ENCODE measurements at regions not wholly inside any gene's neighbourhood (a gene's known extent, or its start where the extent isn't known, plus 50 kb on each side); places are given as distances from the start of the nearest gene placed in this dataset.
"Not testable (repeated sequence)": the region's sequence is repeated elsewhere in the genome, so short reads cannot be mapped to it uniquely, and the experiment has no call there.

- H3K27me3 ChIP-seq (ENCODE audit: insufficient read depth, low read length), result no peaks in the 10 kb centered on the region
- no peaks in the 10 kb centered on the region for H3K36me3 ChIP-seq (ENCODE audit: insufficient read depth, low read depth, low read length)
- no peak overlapping the region for H3K4me3 ChIP-seq (ENCODE audit: low read length)
- H3K27ac ChIP-seq (ENCODE audit: low read length), result no peak overlapping the region
- H3K9me3 ChIP-seq (ENCODE audit: insufficient read depth, low read depth, low read length), result no peaks in the 10 kb centered on the region
- H3K9ac ChIP-seq (ENCODE audit: low read depth, low read length), result no peak overlapping the region
- peaks cover 5% of the 10 kb centered on the region; the same call in 1 of the 2 replicates for H3K4me1 ChIP-seq (ENCODE audit: insufficient read depth, low read length)
Measured at GRCh38 chr6:154619146-154619545, 108.7 kb upstream of the CNKSR3 start.

- H3K27ac ChIP-seq (ENCODE audit: low read length), result no peak overlapping the region
- H3K4me1 ChIP-seq (ENCODE audit: insufficient read depth, low read length), result peaks cover 5% of the 10 kb centered on the region; the same call in 1 of the 2 replicates
- no peaks in the 10 kb centered on the region for H3K36me3 ChIP-seq (ENCODE audit: insufficient read depth, low read depth, low read length)
- no peak overlapping the region for H3K4me3 ChIP-seq (ENCODE audit: low read length)
- no peaks in the 10 kb centered on the region for H3K27me3 ChIP-seq (ENCODE audit: insufficient read depth, low read length)
- H3K9me3 ChIP-seq (ENCODE audit: insufficient read depth, low read depth, low read length), result no peaks in the 10 kb centered on the region
- no peak overlapping the region for H3K9ac ChIP-seq (ENCODE audit: low read depth, low read length)
Measured at GRCh38 chr6:154621686-154622085, 111.2 kb upstream of the CNKSR3 start.

DNA sequence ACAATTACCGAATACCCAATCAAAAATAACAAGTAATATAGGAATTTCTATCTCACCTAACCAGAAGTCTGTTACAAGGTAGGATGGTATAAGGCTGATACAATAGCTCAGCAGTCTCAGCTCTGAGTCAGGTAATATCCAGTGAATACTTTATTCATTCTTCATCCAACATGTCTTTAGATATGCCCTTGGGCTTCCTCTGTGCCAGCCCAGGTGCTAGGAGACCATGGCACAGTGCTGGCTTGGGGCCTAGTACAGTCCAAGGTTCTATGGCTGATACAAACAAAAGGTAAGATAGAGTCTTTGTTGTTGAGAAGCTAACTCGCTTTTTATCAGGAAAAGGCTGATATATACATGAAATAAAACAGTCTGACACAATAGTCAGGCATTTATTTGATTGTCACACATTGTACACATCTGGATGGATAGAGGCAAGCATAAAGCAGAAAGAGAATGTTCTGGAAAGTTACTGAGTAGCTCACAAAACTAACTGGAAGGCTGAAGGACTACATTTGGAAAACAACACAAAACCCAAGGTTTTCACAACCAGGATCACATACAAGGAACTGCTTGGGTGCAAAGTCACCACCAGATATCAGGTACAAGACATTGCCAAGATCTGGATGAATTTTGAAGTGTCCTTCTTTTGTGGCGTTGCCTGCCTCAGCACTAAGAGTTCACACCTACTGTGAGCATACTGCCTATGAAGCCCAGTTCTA is 110.4 kb upstream of the SCAF8 start:
- Histone ChIP-seq H3K4me3 (ENCODE audit: low read length) (no peak overlapping the region), H3K27ac (ENCODE audit: low read length) (no peak overlapping the region), H3K4me1 (ENCODE audit: insufficient read depth, low read length) (peaks cover 5% of the 10 kb centered on the region; the same call in 1 of the 2 replicates), H3K9ac (ENCODE audit: low read depth, low read length) (no peak overlapping the region), H3K9me3 (ENCODE audit: insufficient read depth, low read depth, low read length) (no peaks in the 10 kb centered on the region), H3K27me3 (ENCODE audit: insufficient read depth, low read length) (no peaks in the 10 kb centered on the region), H3K36me3 (ENCODE audit: insufficient read depth, low read depth, low read length) (no peaks in the 10 kb centered on the region)

DNA sequence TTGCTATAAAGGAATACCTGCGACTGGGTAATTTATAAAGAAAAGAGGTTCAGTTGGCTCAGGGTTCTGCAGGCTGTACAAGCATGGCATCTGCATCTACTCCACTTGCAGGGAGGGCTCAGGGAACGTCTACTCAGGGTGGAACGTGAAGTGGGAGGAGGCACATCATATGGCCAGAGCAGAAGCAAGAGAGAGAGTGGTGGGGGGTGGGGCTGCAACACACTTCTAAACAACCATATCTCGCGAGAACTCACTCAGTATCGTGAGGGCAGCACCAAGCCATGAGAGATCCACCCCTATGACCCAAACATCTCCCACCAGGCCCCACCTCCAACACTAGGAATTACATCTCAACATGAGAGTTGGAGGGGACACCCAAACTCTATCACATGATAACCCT is 109.8 kb upstream of the SCAF8 start:
- Histone ChIP-seq H3K9ac (ENCODE audit: low read depth, low read length) (no peak overlapping the region), H3K27ac (ENCODE audit: low read length) (no peak overlapping the region), H3K9me3 (ENCODE audit: insufficient read depth, low read depth, low read length) (no peaks in the 10 kb centered on the region), H3K4me1 (ENCODE audit: insufficient read depth, low read length) (peaks cover 5% of the 10 kb centered on the region; the same call in 1 of the 2 replicates), H3K36me3 (ENCODE audit: insufficient read depth, low read depth, low read length) (no peaks in the 10 kb centered on the region), H3K27me3 (ENCODE audit: insufficient read depth, low read length) (no peaks in the 10 kb centered on the region), H3K4me3 (ENCODE audit: low read length) (no peak overlapping the region)

DNA sequence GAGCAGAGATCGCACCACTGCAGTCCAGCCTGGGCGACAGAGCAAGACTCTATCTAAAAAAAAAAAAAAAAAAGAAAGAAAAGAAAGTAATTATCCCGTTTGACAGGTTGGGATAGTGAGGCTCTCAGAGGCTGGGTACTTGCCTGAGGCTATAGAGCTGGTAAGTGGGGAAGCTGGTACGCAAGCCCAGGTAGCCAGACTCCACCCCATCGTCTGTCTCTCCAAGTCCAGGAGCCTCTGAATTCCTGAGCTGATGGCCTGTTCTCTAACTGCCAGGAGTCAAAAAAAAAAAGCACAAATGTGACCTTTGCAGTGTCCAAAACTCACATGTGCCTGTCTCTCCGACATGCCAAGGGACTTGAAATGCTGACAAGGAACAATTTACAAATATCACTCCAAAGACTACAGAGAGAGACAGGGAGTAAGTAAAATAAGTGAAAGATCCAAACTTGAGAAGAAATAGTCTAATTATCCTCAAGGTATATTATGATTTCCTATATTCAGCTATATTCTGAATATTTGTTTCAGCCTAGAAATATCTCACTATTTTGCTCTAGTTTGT is 109.1 kb upstream of the SCAF8 start:
- no peaks in the 10 kb centered on the region for H3K9me3 ChIP-seq (ENCODE audit: insufficient read depth, low read depth, low read length)
- no peak overlapping the region for H3K9ac ChIP-seq (ENCODE audit: low read depth, low read length)
- H3K36me3 ChIP-seq (ENCODE audit: insufficient read depth, low read depth, low read length), result no peaks in the 10 kb centered on the region
- H3K27me3 ChIP-seq (ENCODE audit: insufficient read depth, low read length), result no peaks in the 10 kb centered on the region
- peaks cover 5% of the 10 kb centered on the region; the same call in 1 of the 2 replicates for H3K4me1 ChIP-seq (ENCODE audit: insufficient read depth, low read length)
- no peak overlapping the region for H3K4me3 ChIP-seq (ENCODE audit: low read length)
- H3K27ac ChIP-seq (ENCODE audit: low read length), result no peak overlapping the region

DNA sequence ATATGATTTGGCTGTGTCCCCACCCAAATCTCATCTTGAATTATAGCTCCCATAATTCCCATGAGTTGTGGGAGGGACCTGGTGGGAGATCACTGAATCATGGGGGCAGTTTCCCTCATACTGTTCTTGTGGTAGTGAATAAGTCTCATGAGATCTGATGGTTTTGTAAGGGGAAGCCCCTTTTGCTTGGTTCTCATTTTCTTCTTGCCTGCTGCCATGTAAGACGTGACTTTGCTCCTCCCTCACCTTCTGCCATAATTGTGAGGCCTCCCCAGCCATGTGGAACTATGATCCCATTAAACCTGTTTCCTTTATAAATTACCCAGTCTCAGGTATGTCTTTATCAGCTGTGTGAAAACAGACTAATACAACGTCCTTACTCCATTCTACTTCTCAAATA is 108.5 kb upstream of the SCAF8 start:
- H3K4me1 ChIP-seq (ENCODE audit: insufficient read depth, low read length); H3K9ac ChIP-seq (ENCODE audit: low read depth, low read length); H3K4me3 ChIP-seq (ENCODE audit: low read length); H3K27ac ChIP-seq (ENCODE audit: low read length); H3K36me3 ChIP-seq (ENCODE audit: insufficient read depth, low read depth, low read length); H3K27me3 ChIP-seq (ENCODE audit: insufficient read depth, low read length); H3K9me3 ChIP-seq (ENCODE audit: insufficient read depth, low read depth, low read length): not testable (repeated sequence)

DNA sequence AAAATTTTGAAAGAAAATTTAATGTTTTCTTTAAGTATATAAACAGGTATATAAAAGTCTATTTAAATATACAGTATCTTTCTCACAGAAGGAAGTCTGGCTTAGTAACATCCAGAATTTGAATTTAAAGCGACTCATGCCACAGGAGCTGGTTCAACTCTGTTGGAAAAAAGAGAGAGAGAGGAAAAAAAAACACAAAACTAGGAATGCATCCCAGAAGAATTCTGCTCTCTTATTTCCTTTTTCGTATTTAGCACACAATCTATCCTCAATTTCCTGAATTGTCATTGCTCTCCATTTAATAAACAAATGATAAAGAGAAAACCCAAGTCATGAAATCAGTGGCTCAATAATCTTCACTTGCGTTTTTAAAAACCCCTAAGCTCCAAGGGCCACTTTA is 107.5 kb upstream of the SCAF8 start:
- Histone ChIP-seq H3K4me3 (ENCODE audit: low read length) (no peak overlapping the region), H3K9ac (ENCODE audit: low read depth, low read length) (no peak overlapping the region), H3K4me1 (ENCODE audit: insufficient read depth, low read length) (no peaks in the 10 kb centered on the region), H3K27ac (ENCODE audit: low read length) (no peak overlapping the region), H3K27me3 (ENCODE audit: insufficient read depth, low read length) (no peaks in the 10 kb centered on the region), H3K36me3 (ENCODE audit: insufficient read depth, low read depth, low read length) (no peaks in the 10 kb centered on the region), H3K9me3 (ENCODE audit: insufficient read depth, low read depth, low read length) (no peaks in the 10 kb centered on the region)

- H3K9ac ChIP-seq (ENCODE audit: low read depth, low read length), result no peak overlapping the region
- H3K27me3 ChIP-seq (ENCODE audit: insufficient read depth, low read length), result no peaks in the 10 kb centered on the region
- H3K4me1 ChIP-seq (ENCODE audit: insufficient read depth, low read length), result no peaks in the 10 kb centered on the region
- H3K27ac ChIP-seq (ENCODE audit: low read length), result no peak overlapping the region
- no peaks in the 10 kb centered on the region for H3K36me3 ChIP-seq (ENCODE audit: insufficient read depth, low read depth, low read length)
- no peak overlapping the region for H3K4me3 ChIP-seq (ENCODE audit: low read length)
- no peaks in the 10 kb centered on the region for H3K9me3 ChIP-seq (ENCODE audit: insufficient read depth, low read depth, low read length)
Measured at GRCh38 chr6:154629127-154629526, 104.1 kb upstream of the SCAF8 start.

DNA sequence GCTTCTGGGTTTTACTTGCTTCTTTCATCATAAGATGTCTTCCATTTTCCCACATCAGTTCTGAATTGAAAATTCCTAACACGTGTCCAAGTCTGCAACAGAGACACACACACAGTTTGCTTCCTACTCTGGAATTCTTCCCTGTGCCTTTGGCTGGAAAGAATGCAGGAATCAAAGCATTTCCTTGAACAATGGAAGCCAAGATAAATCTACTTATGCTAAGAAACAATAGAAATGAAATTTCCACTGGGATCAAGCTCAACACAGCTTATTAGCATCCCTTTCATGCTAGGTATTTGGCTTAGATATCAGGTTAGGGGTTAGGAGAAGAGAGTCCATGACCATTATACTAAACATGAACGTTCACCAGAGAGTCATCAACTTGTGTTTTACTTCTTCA is 101.1 kb upstream of the SCAF8 start:
- Histone ChIP-seq H3K27me3 (ENCODE audit: insufficient read depth, low read length) (no peaks in the 10 kb centered on the region), H3K4me3 (ENCODE audit: low read length) (no peak overlapping the region), H3K9ac (ENCODE audit: low read depth, low read length) (no peak overlapping the region), H3K36me3 (ENCODE audit: insufficient read depth, low read depth, low read length) (no peaks in the 10 kb centered on the region), H3K27ac (ENCODE audit: low read length) (no peak overlapping the region), H3K4me1 (ENCODE audit: insufficient read depth, low read length) (no peaks in the 10 kb centered on the region), H3K9me3 (ENCODE audit: insufficient read depth, low read depth, low read length) (no peaks in the 10 kb centered on the region)

DNA sequence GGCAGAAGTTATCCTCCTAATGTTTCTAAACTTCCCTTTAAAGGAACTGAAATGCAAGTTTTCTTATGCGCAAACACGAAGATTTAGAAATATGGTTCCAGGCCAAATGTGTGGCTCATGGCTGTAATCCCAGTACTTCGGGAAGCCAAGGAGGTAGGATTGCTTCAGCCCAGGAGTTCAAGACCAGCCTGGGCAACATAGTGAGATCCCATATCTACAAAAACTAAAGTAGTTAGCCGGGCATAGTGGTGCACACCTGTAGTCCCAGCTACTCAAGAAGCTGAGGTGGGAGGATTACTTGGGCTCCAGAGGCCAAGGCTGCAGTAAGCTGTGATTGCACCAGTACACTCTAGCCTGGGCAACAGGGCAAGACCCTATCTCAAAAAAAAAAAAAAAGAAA is 95.8 kb upstream of the SCAF8 start:
- Histone ChIP-seq H3K9ac (ENCODE audit: low read depth, low read length) (no peak overlapping the region), H3K4me3 (ENCODE audit: low read length) (no peak overlapping the region), H3K27me3 (ENCODE audit: insufficient read depth, low read length) (no peaks in the 10 kb centered on the region), H3K36me3 (ENCODE audit: insufficient read depth, low read depth, low read length) (no peaks in the 10 kb centered on the region), H3K27ac (ENCODE audit: low read length) (no peak overlapping the region), H3K9me3 (ENCODE audit: insufficient read depth, low read depth, low read length) (no peaks in the 10 kb centered on the region), H3K4me1 (ENCODE audit: insufficient read depth, low read length) (no peaks in the 10 kb centered on the region)

GRCh38 chr6:154638369-154638768 is 94.8 kb upstream of the SCAF8 start:
- Histone ChIP-seq H3K27me3 (ENCODE audit: insufficient read depth, low read length) (no peaks in the 10 kb centered on the region), H3K4me3 (ENCODE audit: low read length) (no peak overlapping the region), H3K27ac (ENCODE audit: low read length) (no peak overlapping the region), H3K9ac (ENCODE audit: low read depth, low read length) (no peak overlapping the region), H3K4me1 (ENCODE audit: insufficient read depth, low read length) (no peaks in the 10 kb centered on the region), H3K36me3 (ENCODE audit: insufficient read depth, low read depth, low read length) (no peaks in the 10 kb centered on the region), H3K9me3 (ENCODE audit: insufficient read depth, low read depth, low read length) (no peaks in the 10 kb centered on the region)

DNA sequence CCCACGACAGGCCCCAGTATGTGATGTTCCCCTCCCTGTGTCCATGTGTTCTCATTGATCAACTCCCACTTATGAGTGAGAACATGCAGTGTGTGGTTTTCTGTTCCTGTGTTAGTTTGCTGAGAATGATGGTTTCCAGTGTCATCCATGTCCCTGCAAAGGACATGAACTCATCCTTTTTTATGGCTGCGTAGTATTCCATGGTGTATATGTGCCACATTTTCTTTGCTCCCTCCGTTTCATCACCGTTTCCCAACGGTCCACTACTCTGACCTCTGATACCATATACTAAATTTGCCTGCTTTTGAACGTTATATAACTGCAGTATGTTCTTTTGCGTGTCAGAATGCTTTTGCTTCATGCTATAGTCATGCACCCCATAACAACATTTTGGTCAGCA is 94.0 kb upstream of the SCAF8 start:
- not testable (repeated sequence) for H3K9me3 ChIP-seq (ENCODE audit: insufficient read depth, low read depth, low read length); H3K27ac ChIP-seq (ENCODE audit: low read length); H3K4me3 ChIP-seq (ENCODE audit: low read length)

More for the DNA sequence above, 94.0 kb upstream of the SCAF8 start:
- H3K27me3 ChIP-seq (ENCODE audit: insufficient read depth, low read length); H3K4me1 ChIP-seq (ENCODE audit: insufficient read depth, low read length); H3K9ac ChIP-seq (ENCODE audit: low read depth, low read length); H3K36me3 ChIP-seq (ENCODE audit: insufficient read depth, low read depth, low read length): not testable (repeated sequence)

Data from iPS-20b (cell line).